HEK293T (cell line): ENCODE measurements at regions not wholly inside any gene's neighbourhood (a gene's known extent, or its start where the extent isn't known, plus 50 kb on each side); places are given as distances from the start of the nearest gene placed in this dataset.

Experiments used
- CTCF ChIA-PET: fragments of 350-600 bp; formaldehyde crosslinking; extraction: SDS; loops from one replicate; lab custom pipeline; 2021; ENCODE audit warnings: antibody characterized with exemption, inconsistent platforms; lab: Yijun Ruan, JAX
- POLR2A ChIA-PET: fragments of 350-600 bp; formaldehyde crosslinking; extraction: SDS; loops from one replicate; lab custom pipeline; 2020; ENCODE audit warnings: antibody characterized with exemption, inconsistent platforms; lab: Yijun Ruan, JAX
- DNase-seq: peaks from one replicate; pipeline ENCODE4 v3.0.0; 2012; ENCODE audit warnings: mixed read lengths; ENCODE audit errors: extremely low spot score
- ARNT ChIP-seq: fragments of 450-650 bp; IDR thresholded peaks from 2 replicates; pipeline ENCODE4 v1.6.1; 2017; ENCODE audit warnings: mild to moderate bottlenecking
- BHLHE40 ChIP-seq: fragments of 450-650 bp; IDR thresholded peaks from 2 replicates; pipeline ENCODE4 v1.6.1; 2016; ENCODE audit warnings: mild to moderate bottlenecking, moderate library complexity, borderline replicate concordance
- CTBP1 ChIP-seq: fragments of 450-650 bp; IDR thresholded peaks from 2 replicates; pipeline ENCODE4 v1.6.1; 2016; ENCODE audit warnings: borderline replicate concordance
- ELF4 ChIP-seq: fragments of 450-650 bp; IDR thresholded peaks from 2 replicates; pipeline ENCODE4 v1.6.1; 2017; ENCODE audit warnings: antibody characterized with exemption
- FOXA1 ChIP-seq: fragments of 450-650 bp; IDR thresholded peaks from 2 replicates; pipeline ENCODE4 v1.6.1; 2016; ENCODE audit warnings: mild to moderate bottlenecking
- FOXK2 ChIP-seq: fragments of 450-650 bp; IDR thresholded peaks from 2 replicates; pipeline ENCODE4 v1.6.1; 2016; ENCODE audit warnings: mild to moderate bottlenecking
- FOXM1 ChIP-seq: fragments of 450-650 bp; IDR thresholded peaks from 2 replicates; pipeline ENCODE4 v1.6.1; 2017; ENCODE audit warnings: mild to moderate bottlenecking, borderline replicate concordance
- HDGF ChIP-seq: fragments of 450-650 bp; IDR thresholded peaks from 2 replicates; pipeline ENCODE4 v1.6.1; 2017; ENCODE audit warnings: antibody characterized with exemption, borderline replicate concordance
- L3MBTL2 ChIP-seq: fragments of 450-650 bp; conservative IDR thresholded peaks from 2 replicates; pipeline ENCODE4 v1.6.1; 2016; ENCODE audit warnings: mild to moderate bottlenecking
- LEF1 ChIP-seq: fragments of 450-650 bp; IDR thresholded peaks from 2 replicates; pipeline ENCODE4 v1.6.1; 2017; ENCODE audit warnings: mild to moderate bottlenecking, borderline replicate concordance
- NFRKB ChIP-seq: fragments of 450-650 bp; IDR thresholded peaks from 2 replicates; pipeline ENCODE4 v1.6.1; 2016; ENCODE audit warnings: mild to moderate bottlenecking, moderate library complexity
- PKNOX1 ChIP-seq: fragments of 450-650 bp; IDR thresholded peaks from 2 replicates; pipeline ENCODE4 v1.6.1; 2016
- SP1 ChIP-seq: fragments of 450-650 bp; IDR thresholded peaks from 2 replicates; pipeline ENCODE4 v1.6.1; 2017
- SUZ12 ChIP-seq: fragments of 450-650 bp; IDR thresholded peaks from 2 replicates; pipeline ENCODE4 v1.6.1; 2016; ENCODE audit warnings: mild to moderate bottlenecking
- TARDBP ChIP-seq: fragments of 450-650 bp; IDR thresholded peaks from 2 replicates; pipeline ENCODE4 v1.6.1; 2016
- ZNF384 ChIP-seq: fragments of 450-650 bp; IDR thresholded peaks from 2 replicates; pipeline ENCODE4 v1.6.1; 2016

- no peak for DNase-seq
- CTCF ChIA-PET = no interaction called here
- no peak for TF ChIP-seq HDGF
- no peak for TF ChIP-seq FOXM1
- no peak for TF ChIP-seq PKNOX1
- TF ChIP-seq SUZ12 = no peak
- no peak for TF ChIP-seq BHLHE40
- no peak for TF ChIP-seq NFRKB
- no peak for TF ChIP-seq ZNF384
- no peak for TF ChIP-seq LEF1
- no peak for TF ChIP-seq SP1
- no peak for TF ChIP-seq ELF4
- no peak for TF ChIP-seq CTBP1
- TF ChIP-seq L3MBTL2 = no peak
- no peak for TF ChIP-seq FOXK2
- TF ChIP-seq FOXA1 = no peak
- no peak for TF ChIP-seq ARNT
- TF ChIP-seq TARDBP = no peak
- POLR2A ChIA-PET = no interaction called here
These were observed 381.3 kb downstream of the GPD2 start for GRCh38 chr2:156817430-156817829.

- ChIA-PET CTCF (no interaction called here), POLR2A (no interaction called here)
- no peak for TF ChIP-seq L3MBTL2
- DNase-seq = no peak
These were observed 382.0 kb downstream of the GPD2 start for GRCh38 chr2:156818221-156818620.

GRCh38 chr2:156818944-156819343 is 382.8 kb downstream of the GPD2 start:
- TF ChIP-seq SP1 (no peak), ZNF384 (no peak), FOXK2 (no peak), FOXA1 (no peak), PKNOX1 (no peak), FOXM1 (no peak), HDGF (no peak), ARNT (no peak), NFRKB (no peak), L3MBTL2 (no peak), CTBP1 (no peak), LEF1 (no peak), BHLHE40 (no peak), TARDBP (no peak), ELF4 (no peak), SUZ12 (no peak)
- ChIA-PET POLR2A (no interaction called here), CTCF (no interaction called here)
- no peak for DNase-seq

- TF ChIP-seq FOXK2 (no peak), SUZ12 (no peak), HDGF (no peak)
- ChIA-PET POLR2A (no interaction called here), CTCF (no interaction called here)
- no peak for DNase-seq
These were observed 390.3 kb downstream of the GPD2 start for GRCh38 chr2:156826341-156826933.

- TF ChIP-seq FOXK2 = no peak
- TF ChIP-seq LEF1 = no peak
- TF ChIP-seq SUZ12 = no peak
- TF ChIP-seq TARDBP = no peak
- no peak for TF ChIP-seq ELF4
- TF ChIP-seq CTBP1 = no peak
- no peak for TF ChIP-seq BHLHE40
- no peak for TF ChIP-seq PKNOX1
- TF ChIP-seq SP1 = no peak
- no peak for TF ChIP-seq HDGF
- TF ChIP-seq NFRKB = no peak
- no peak for TF ChIP-seq ZNF384
- TF ChIP-seq FOXM1 = no peak
- TF ChIP-seq FOXA1 = no peak
- ChIA-PET POLR2A (no interaction called here), CTCF (no interaction called here)
- no peak for DNase-seq
These were observed 398.3 kb downstream of the GPD2 start for GRCh38 chr2:156834431-156834830.

GRCh38 chr2:156837635-156838370 is 401.6 kb downstream of the GPD2 start:
- DNase-seq = no peak
- CTCF ChIA-PET = no interaction called here
- POLR2A ChIA-PET = no interaction called here
- TF ChIP-seq CTBP1 (no peak), FOXA1 (no peak), FOXK2 (no peak), LEF1 (no peak), HDGF (no peak), NFRKB (no peak), ARNT (no peak), BHLHE40 (no peak), L3MBTL2 (no peak), SP1 (no peak), ELF4 (no peak), SUZ12 (no peak), FOXM1 (no peak), PKNOX1 (no peak), TARDBP (no peak), ZNF384 (no peak)
